Esophagus squamous epithelium (tissue), 5 donors: ENCODE measurements at regions not wholly inside any gene's neighbourhood (a gene's known extent, or its start where the extent isn't known, plus 50 kb on each side); places are given as distances from the start of the nearest gene placed in this dataset.

Source experiments
- DNase-seq: peaks from one replicate; lab custom pipeline; 2025; lab: John Stamatoyannopoulos, UW
- H3K27ac ChIP-seq, 4 donors: fragments of 200-600 bp; sonication (generic); one replicate each; pipeline ENCODE4 v1.5.1; 2016 to 2019; ENCODE audit warnings: mild to moderate bottlenecking in 1 of 4
- H3K27me3 ChIP-seq, 4 donors: fragments of 200-600 bp; sonication (generic); 1 replicate in 3 of 4; 2 replicates in 1 of 4; pipeline versions ENCODE4 v1.5.1 to v1.6.0; 2017 to 2021; ENCODE audit warnings: antibody characterized with exemption in 1 of 4
- H3K36me3 ChIP-seq, 3 donors: fragments of 200-600 bp; sonication (generic); one replicate each; pipeline ENCODE4 v1.5.1; 2016 to 2019
- H3K4me1 ChIP-seq, 3 donors: fragments of 200-600 bp; sonication (generic); one replicate each; pipeline ENCODE4 v1.5.1; 2017 to 2019
- H3K4me3 ChIP-seq, 4 donors: fragments of 200-600 bp; sonication (generic); 1 replicate in 3 of 4; 2 replicates in 1 of 4; pipeline ENCODE4 v1.5.1; 2016 to 2019; ENCODE audit warnings: mild to moderate bottlenecking in 2 of 4, moderate library complexity in 1 of 4
- H3K9me3 ChIP-seq, 3 donors: fragments of 200-600 bp; sonication (generic); one replicate each; pipeline ENCODE4 v1.5.1; 2016 to 2019
- POLR2A ChIP-seq, 4 donors: fragments of 450-650 bp; IDR thresholded peaks; one replicate each; pipeline ENCODE4 v1.6.1; 2017; ENCODE audit warnings: antibody characterized with exemption in 4 of 4, mild to moderate bottlenecking in 4 of 4, moderate library complexity in 3 of 4
- WGBS, 2 donors: methylation state at CpG; one replicate each; pipeline ENCODE4 v1.1.5; 2018; 5-methylcytosine and 5-hydroxymethylcytosine counted together
- intact Hi-C: fragments of 100-400 bp; cut with DNase I; formaldehyde crosslinking; loops from one replicate; pipeline ENCODE4 v1.15.0; 2022
- TF ChIP-seq, protein P1 (sequence below), 6 experiments: fragments of 450-650 bp in 4 of 6; fragments of 200-600 bp in 2 of 6; sonication (generic) in 2 of 6; IDR thresholded peaks; one replicate each; pipeline ENCODE4 v1.5.1; 2016 to 2019; ENCODE audit warnings: antibody characterized with exemption in 6 of 6, mild to moderate bottlenecking in 4 of 6, moderate library complexity in 4 of 6
- donor health status: DM: yes; HTN: yes; CAD: no.

DNA sequence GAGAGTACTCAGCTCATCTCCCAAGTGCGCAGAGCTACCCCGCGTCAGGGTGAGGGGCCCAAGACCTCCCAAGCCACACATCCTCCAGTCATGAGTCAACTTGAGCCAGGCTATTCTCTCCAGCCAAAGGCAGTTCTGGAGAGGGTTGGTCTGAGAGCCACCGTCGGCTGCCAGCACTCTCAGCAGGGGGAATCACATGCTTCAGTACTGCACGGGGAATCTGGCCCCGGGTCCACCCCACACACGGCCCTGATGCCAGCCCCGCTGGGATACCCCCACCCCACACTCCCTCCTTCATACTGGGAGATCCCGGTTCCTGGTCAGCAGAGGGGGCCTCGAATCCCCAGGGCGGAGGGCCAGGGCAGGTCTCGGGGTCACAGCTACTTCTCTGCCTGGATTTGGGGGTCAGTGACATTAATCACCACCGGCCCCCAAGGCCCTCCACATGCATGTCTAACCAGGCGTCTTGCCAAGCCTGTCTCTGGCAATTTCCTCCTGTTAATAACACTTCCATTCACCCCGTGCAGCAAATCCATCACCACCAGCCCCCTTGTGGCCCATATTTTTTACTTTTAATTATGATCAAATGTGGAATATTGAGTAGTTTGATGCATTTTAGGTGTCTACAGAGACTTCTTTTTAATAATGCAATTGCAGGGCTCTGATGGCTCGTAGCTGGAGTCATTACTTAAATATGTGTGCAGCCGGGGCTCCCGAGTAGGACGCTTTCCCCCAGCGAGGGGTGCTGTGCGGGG, 102.9 kb upstream of the PPP1R26 start:
- intact Hi-C loops, result no loop called here
- TF ChIP-seq POLR2A (IDR thresholded peaks at IDR 0.05), result no peak
- TF ChIP-seq, protein P1, sequence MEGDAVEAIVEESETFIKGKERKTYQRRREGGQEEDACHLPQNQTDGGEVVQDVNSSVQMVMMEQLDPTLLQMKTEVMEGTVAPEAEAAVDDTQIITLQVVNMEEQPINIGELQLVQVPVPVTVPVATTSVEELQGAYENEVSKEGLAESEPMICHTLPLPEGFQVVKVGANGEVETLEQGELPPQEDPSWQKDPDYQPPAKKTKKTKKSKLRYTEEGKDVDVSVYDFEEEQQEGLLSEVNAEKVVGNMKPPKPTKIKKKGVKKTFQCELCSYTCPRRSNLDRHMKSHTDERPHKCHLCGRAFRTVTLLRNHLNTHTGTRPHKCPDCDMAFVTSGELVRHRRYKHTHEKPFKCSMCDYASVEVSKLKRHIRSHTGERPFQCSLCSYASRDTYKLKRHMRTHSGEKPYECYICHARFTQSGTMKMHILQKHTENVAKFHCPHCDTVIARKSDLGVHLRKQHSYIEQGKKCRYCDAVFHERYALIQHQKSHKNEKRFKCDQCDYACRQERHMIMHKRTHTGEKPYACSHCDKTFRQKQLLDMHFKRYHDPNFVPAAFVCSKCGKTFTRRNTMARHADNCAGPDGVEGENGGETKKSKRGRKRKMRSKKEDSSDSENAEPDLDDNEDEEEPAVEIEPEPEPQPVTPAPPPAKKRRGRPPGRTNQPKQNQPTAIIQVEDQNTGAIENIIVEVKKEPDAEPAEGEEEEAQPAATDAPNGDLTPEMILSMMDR (IDR thresholded peaks at IDR 0.05), result no peak
- H3K4me3 ChIP-seq, result no peak overlapping the region
- WGBS, 2 donors, result 35 to 61% methylated on average over 8 to 13 of the region's 22 CpGs
- H3K36me3 ChIP-seq, result no peaks in the 10 kb centered on the region
- no peaks in the 10 kb centered on the region for H3K4me1 ChIP-seq
- no peaks in the 10 kb centered on the region for H3K9me3 ChIP-seq
- no peak for DNase-seq
- no peak overlapping the region for H3K27ac ChIP-seq
- H3K27me3 ChIP-seq, result peaks cover 0 to 74% (median 0%) of the 10 kb centered on the region in 4 donors

DNA sequence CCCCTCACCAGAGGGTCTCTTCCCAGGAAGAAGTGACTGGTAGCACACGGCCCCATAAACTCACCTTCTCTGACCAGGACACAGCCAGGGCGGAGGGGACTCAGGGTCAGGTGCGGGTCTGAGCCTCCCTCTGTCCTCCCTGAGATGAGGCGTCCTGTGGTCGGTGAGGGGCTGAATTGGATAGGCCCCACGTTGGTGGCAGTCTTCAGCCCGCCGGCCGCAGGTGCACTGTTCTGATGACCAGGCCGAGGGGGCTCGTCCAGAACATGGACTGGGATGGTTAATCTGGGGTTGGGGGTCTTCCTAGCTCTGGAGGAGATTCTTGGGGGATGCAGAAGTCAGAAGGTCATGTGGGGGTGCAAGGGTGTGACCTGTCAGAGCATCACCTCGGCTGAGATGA, 102.2 kb upstream of the PPP1R26 start:
- no peak overlapping the region for H3K27ac ChIP-seq
- H3K9me3 ChIP-seq, result no peaks in the 10 kb centered on the region
- H3K36me3 ChIP-seq, result no peaks in the 10 kb centered on the region
- H3K27me3 ChIP-seq, result peaks cover 0 to 72% (median 0%) of the 10 kb centered on the region in 4 donors
- no CpG with 5 or more reads among the region's 12 CpGs for WGBS, 2 donors
- no peak for DNase-seq
- H3K4me1 ChIP-seq, result no peaks in the 10 kb centered on the region
- no peak overlapping the region for H3K4me3 ChIP-seq
- TF ChIP-seq, protein P1 (IDR thresholded peaks at IDR 0.05), result no peak
- intact Hi-C loops, result no loop called here

DNA sequence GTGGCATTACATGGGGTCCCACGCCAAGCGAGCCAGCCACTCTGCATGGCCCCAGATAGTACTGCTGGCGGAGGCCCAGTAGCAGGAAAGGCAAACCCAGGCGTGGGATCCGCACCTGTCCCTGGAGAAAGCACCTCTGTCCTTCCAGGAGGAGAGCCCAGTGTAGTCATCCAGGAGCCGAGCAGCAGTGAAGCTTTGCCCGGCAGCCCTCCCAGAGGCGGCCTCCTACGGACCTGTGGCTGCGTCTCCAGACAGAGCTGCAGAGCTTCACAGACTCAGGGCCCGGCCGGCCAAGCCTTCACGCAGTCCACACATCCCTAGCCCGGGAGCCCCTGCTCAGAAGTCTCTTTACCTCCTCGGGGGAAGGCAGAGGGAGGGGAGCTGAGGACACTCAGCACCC, 100.8 kb upstream of the PPP1R26 start:
- no peak for DNase-seq
- H3K4me3 ChIP-seq, result no peak overlapping the region
- no peak for TF ChIP-seq POLR2A (IDR thresholded peaks at IDR 0.05)
- TF ChIP-seq, protein P1 (IDR thresholded peaks at IDR 0.05), result no peak
- no peak overlapping the region for H3K27ac ChIP-seq
- no peaks in the 10 kb centered on the region for H3K9me3 ChIP-seq
- H3K36me3 ChIP-seq, result no peaks in the 10 kb centered on the region
- no peaks in the 10 kb centered on the region for H3K4me1 ChIP-seq
- 70% methylated on average over 3 of the region's 15 CpGs; no CpG with 5 or more reads in 1 of the 2 donors for WGBS, 2 donors
- H3K27me3 ChIP-seq, result peaks cover 0 to 67% (median 0%) of the 10 kb centered on the region in 4 donors
- intact Hi-C loops, result no loop called here

DNA sequence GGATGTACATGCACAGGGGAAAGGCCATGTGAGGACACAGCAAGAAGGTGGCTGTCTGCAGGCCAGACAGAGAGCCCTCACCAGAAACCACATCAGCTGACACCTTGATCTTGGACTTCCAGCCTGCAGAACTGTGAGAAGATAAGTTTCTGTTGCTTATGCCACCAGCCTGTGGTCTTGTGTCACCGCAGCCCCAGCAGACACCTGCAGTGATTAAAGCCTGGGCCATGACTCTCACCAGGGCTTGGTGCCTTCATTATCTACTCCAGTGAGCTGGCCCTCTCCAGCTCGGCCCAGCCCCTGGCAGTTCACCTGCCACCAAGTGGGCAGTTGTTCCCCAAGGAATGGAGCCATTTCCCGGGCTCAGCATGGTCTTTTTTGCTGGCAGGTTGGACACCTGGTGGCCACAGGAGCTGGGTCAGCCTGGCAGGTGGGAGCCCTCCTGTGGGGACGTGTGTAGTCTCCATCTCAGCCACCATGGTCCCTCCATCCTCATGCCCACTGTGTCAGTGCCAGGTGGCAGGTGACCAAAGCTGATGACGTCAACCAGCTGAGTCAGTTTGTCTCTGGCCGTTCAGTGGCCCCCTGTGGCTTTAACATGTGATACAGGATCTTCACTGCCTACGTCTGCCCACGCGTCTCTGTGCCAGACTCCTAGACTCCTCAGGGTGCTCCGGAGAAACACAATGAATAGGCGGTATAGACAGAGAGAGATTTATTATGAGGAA, 99.9 kb upstream of the PPP1R26 start:
- Histone ChIP-seq H3K9me3 (no peaks in the 10 kb centered on the region), H3K4me1 (no peaks in the 10 kb centered on the region), H3K4me3 (no peak overlapping the region), H3K36me3 (no peaks in the 10 kb centered on the region), H3K27ac (no peak overlapping the region), H3K27me3 (peaks cover 0 to 67% (median 0%) of the 10 kb centered on the region in 4 donors)
- 56 to 72% methylated on average over 4 to 5 of the region's 11 CpGs for WGBS, 2 donors
- no peak for DNase-seq
- TF ChIP-seq, protein P1 (IDR thresholded peaks at IDR 0.05), result no peak
- TF ChIP-seq POLR2A (IDR thresholded peaks at IDR 0.05), result no peak
- intact Hi-C loops, result no loop called here

DNA sequence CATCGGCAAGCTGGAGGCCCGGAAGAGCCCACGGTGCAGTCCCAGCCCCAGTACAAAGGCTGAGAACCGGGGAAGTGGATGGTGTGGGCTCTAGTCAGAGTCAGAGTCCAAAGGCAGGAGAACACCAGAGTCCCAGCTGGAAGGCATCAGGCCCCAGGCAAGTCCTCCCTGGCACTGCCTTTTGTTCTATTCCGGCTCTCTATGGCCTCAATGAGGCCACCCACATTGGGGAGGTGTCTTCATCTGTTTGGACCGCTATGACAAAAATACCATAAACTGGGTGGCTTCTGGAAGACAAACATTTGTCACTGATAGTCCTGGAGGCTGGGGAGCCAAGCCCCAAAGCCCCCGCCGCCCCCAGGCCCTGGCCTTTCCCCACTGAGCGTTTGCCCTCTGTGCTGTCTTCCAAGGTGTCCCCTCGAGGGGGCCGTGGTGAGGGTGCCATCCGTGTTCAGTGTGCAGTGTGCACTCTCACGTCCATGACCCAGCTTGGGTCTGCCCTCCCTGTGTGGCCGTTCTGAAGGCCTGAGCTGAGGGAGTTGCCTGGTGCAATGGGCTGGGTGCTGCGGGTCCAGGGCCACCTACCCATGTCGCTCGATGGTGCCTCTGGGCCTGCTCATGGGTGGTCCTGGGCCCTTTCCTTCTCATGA, 99.1 kb upstream of the PPP1R26 start:
- 84 to 91% methylated on average over 4 to 11 of the region's 17 CpGs for WGBS, 2 donors
- intact Hi-C loops, result no loop called here
- peaks cover 0 to 66% (median 0%) of the 10 kb centered on the region in 4 donors for H3K27me3 ChIP-seq

More for the DNA sequence above, 99.1 kb upstream of the PPP1R26 start:
- Histone ChIP-seq H3K4me3 (no peak overlapping the region), H3K27ac (no peak overlapping the region), H3K4me1 (no peaks in the 10 kb centered on the region), H3K36me3 (no peaks in the 10 kb centered on the region), H3K9me3 (no peaks in the 10 kb centered on the region)
- no peak for DNase-seq
- no peak for TF ChIP-seq POLR2A (IDR thresholded peaks at IDR 0.05)
- TF ChIP-seq, protein P1 (IDR thresholded peaks at IDR 0.05), result no peak
